OCI-LY3 (cell line): ENCODE measurements at regions not wholly inside any gene's neighbourhood (a gene's known extent, or its start where the extent isn't known, plus 50 kb on each side); places are given as distances from the start of the nearest gene placed in this dataset.

Source experiments
- EZH2phosphoT487 ChIP-seq: fragments of 200-600 bp; shearing (Covaris generic); IDR thresholded peaks from 2 replicates; pipeline ENCODE4 v1.6.1; 2018; ENCODE audit warnings: antibody characterized with exemption, mixed run types, low read depth
- TF ChIP-seq, protein P1 (sequence below): fragments of 200-600, 300-600 bp; sonication (generic); IDR thresholded peaks from 2 replicates; pipeline ENCODE4 v1.5.1; 2014; ENCODE audit warnings: antibody characterized with exemption, low read length, low read depth

DNA sequence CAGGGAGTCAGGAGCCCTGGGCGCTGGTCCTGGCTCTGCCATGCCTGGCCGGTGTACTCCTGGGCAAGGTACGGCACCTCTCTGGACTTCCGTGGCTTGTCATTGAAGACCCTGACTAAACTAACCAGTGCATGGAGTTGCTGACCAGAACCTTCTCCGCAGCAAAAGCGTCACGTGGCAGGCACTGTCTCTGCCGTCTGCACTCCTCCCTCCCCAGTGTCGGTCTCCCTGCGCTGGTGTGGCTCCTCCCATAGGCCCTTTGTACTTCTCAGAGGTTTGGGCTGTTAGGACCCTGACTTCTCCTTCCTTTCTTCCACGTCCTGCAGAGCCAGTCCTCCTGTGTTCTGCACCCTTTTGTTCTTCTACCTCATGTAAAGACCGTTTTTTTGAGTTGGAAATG is 100.6 kb upstream of the CREB5 start:
- TF ChIP-seq, protein P1, sequence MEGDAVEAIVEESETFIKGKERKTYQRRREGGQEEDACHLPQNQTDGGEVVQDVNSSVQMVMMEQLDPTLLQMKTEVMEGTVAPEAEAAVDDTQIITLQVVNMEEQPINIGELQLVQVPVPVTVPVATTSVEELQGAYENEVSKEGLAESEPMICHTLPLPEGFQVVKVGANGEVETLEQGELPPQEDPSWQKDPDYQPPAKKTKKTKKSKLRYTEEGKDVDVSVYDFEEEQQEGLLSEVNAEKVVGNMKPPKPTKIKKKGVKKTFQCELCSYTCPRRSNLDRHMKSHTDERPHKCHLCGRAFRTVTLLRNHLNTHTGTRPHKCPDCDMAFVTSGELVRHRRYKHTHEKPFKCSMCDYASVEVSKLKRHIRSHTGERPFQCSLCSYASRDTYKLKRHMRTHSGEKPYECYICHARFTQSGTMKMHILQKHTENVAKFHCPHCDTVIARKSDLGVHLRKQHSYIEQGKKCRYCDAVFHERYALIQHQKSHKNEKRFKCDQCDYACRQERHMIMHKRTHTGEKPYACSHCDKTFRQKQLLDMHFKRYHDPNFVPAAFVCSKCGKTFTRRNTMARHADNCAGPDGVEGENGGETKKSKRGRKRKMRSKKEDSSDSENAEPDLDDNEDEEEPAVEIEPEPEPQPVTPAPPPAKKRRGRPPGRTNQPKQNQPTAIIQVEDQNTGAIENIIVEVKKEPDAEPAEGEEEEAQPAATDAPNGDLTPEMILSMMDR, result no peak
- TF ChIP-seq EZH2phosphoT487, result no peak
